ENCODE measurements at regions not wholly inside any gene's neighbourhood (a gene's known extent, or its start where the extent isn't known, plus 50 kb on each side); places are given as distances from the start of the nearest gene placed in this dataset.

GRCh38 chr6:137788248-137788647, 78.8 kb upstream of the TNFAIP3 start:
- Histone ChIP-seq H3K36me3 (ENCODE audit: control insufficient read depth, insufficient read depth, low read length) (no peaks in the 10 kb centered on the region), H3K27me3 (ENCODE audit: control insufficient read depth, insufficient read depth, low read length) (no peaks in the 10 kb centered on the region), H3K27ac (ENCODE audit: low read length) (no peak overlapping the region), H3K4me3 (ENCODE audit: low read depth in 2 of 2, low read length in 2 of 2) (no peak overlapping the region), H3K9me3 (ENCODE audit: control insufficient read depth, insufficient read depth, low read depth, low read length) (no peaks in the 10 kb centered on the region), H3K4me1 (ENCODE audit: control insufficient read depth, insufficient read depth, low read length) (no peaks in the 10 kb centered on the region)
- intact Hi-C loops (cut with micrococcal nuclease; ENCODE audit: unreplicated experiment) = no loop called here
- ATAC-seq = no peak
- in situ Hi-C loops (cut with HindIII; ENCODE audit: low pct_unique_long_range_greater_than_20kb, low sequenced_read_pairs) = no loop called here
- ChIA-PET POLR2A (no interaction called here), CTCF (no interaction called here)
- BruUV-seq (replicated peaks) = no TSS peak
- no peak for DNase-seq (ENCODE audit: low read depth, low spot score)
- no peak for TF ChIP-seq SIN3A (IDR thresholded peaks at IDR 0.05; ENCODE audit: borderline replicate concordance, insufficient read depth, low read depth, low read length)
- TF ChIP-seq CTCF (IDR thresholded peaks at IDR 0.05) = no peak
- TF ChIP-seq TCF7L2 (IDR thresholded peaks at IDR 0.05; ENCODE audit: low read depth, low read length) = no peak
- no peak for TF ChIP-seq POLR2AphosphoS5 (IDR thresholded peaks at IDR 0.05; ENCODE audit: low read depth, low read length)

- TF ChIP-seq CTCF (IDR thresholded peaks at IDR 0.05) (no peak), REST (IDR thresholded peaks at IDR 0.05; ENCODE audit: insufficient read depth in 1 of 2, low read depth in 2 of 2, low read length in 1 of 2) (no peak), POLR2AphosphoS5 (IDR thresholded peaks at IDR 0.05; ENCODE audit: low read depth, low read length) (no peak), TCF7L2 (IDR thresholded peaks at IDR 0.05; ENCODE audit: low read depth, low read length) (no peak), SIN3A (IDR thresholded peaks at IDR 0.05; ENCODE audit: borderline replicate concordance, insufficient read depth, low read depth, low read length) (no peak)
- H3K36me3 ChIP-seq (ENCODE audit: control insufficient read depth, insufficient read depth, low read length) = no peaks in the 10 kb centered on the region
- no peaks in the 10 kb centered on the region for H3K9me3 ChIP-seq (ENCODE audit: control insufficient read depth, insufficient read depth, low read depth, low read length)
- intact Hi-C loops (cut with micrococcal nuclease; ENCODE audit: unreplicated experiment) (no loop called here), in situ Hi-C loops (cut with HindIII; ENCODE audit: low pct_unique_long_range_greater_than_20kb, low sequenced_read_pairs) (no loop called here)
- H3K4me3 ChIP-seq (ENCODE audit: low read depth in 2 of 2, low read length in 2 of 2) = no peak overlapping the region
- no peaks in the 10 kb centered on the region for H3K4me1 ChIP-seq (ENCODE audit: control insufficient read depth, insufficient read depth, low read length)
- H3K27me3 ChIP-seq (ENCODE audit: control insufficient read depth, insufficient read depth, low read length) = no peaks in the 10 kb centered on the region
- no peak for DNase-seq (ENCODE audit: low read depth, low spot score)
- ChIA-PET CTCF (no interaction called here), POLR2A (no interaction called here)
- BruUV-seq (replicated peaks) = no TSS peak
- ATAC-seq = no peak
- no peak overlapping the region for H3K27ac ChIP-seq (ENCODE audit: low read length)
Observed at GRCh38 chr6:137791281-137792159, 75.5 kb upstream of the TNFAIP3 start.

Measured in Panc1 (cell line).